Cardiac muscle cell (in vitro differentiated cells and primary cell): ENCODE measurements at regions not wholly inside any gene's neighbourhood (a gene's known extent, or its start where the extent isn't known, plus 50 kb on each side); places are given as distances from the start of the nearest gene placed in this dataset.
A peak's percentile ranks its signal among the peaks of the same experiment; 100 is the strongest.

Experiments
- DNase-seq, 2 donors: peaks; one replicate each; pipeline versions ENCODE4 v3.0.0 to v3.0.0-alpha.2; 2010 to 2017; ENCODE audit warnings: low read depth in 1 of 2, low spot score in 1 of 2
- H3K27ac ChIP-seq: fragments of 200-600 bp; sonication (generic); 2 replicates; pipeline ENCODE4 v1.5.1; 2016
- H3K27me3 ChIP-seq: fragments of 200-600 bp; sonication (generic); 2 replicates; pipeline ENCODE4 v1.6.0; 2016; ENCODE audit warnings: control low read depth
- H3K36me3 ChIP-seq: fragments of 200-600 bp; sonication (generic); 2 replicates; pipeline ENCODE4 v1.5.1; 2016; ENCODE audit warnings: control low read depth
- H3K4me1 ChIP-seq: fragments of 200-600 bp; sonication (generic); 2 replicates; pipeline ENCODE4 v1.8.1; 2017; ENCODE audit warnings: low read depth, mild to moderate bottlenecking, mixed run types
- H3K4me3 ChIP-seq: fragments of 200-600 bp; sonication (generic); 2 replicates; pipeline ENCODE4 v1.5.1; 2016; ENCODE audit warnings: mild to moderate bottlenecking
- H3K9me3 ChIP-seq: fragments of 200-600 bp; sonication (generic); 2 replicates; pipeline ENCODE4 v1.5.1; 2017; ENCODE audit warnings: low read depth, mild to moderate bottlenecking, control low read depth
- CTCF ChIP-seq: IDR thresholded peaks from 2 replicates; pipeline ENCODE4 v1.5.1; 2012; ENCODE audit warnings: low read depth, mild to moderate bottlenecking, low read length

GRCh38 chr3:110806924-110807323 is 264.7 kb upstream of the NECTIN3 start:
- H3K27ac ChIP-seq, result no peak overlapping the region
- H3K4me1 ChIP-seq, result no peaks in the 10 kb centered on the region
- no peak overlapping the region for H3K4me3 ChIP-seq
- TF ChIP-seq CTCF, result no peak
- H3K36me3 ChIP-seq, result no peaks in the 10 kb centered on the region
- H3K9me3 ChIP-seq, result no peaks in the 10 kb centered on the region
- H3K27me3 ChIP-seq, result no peaks in the 10 kb centered on the region
- no peak for DNase-seq

- no peak for DNase-seq
- no peak overlapping the region for H3K27ac ChIP-seq
- no peaks in the 10 kb centered on the region for H3K36me3 ChIP-seq
- H3K27me3 ChIP-seq, result no peaks in the 10 kb centered on the region
- H3K4me1 ChIP-seq, result no peaks in the 10 kb centered on the region
- TF ChIP-seq CTCF, result no peak
- H3K4me3 ChIP-seq, result no peak overlapping the region
- H3K9me3 ChIP-seq, result no peaks in the 10 kb centered on the region
Observed at GRCh38 chr3:110808630-110809029, 263.0 kb upstream of the NECTIN3 start.

GRCh38 chr3:110810356-110810755 is 261.3 kb upstream of the NECTIN3 start:
- Histone ChIP-seq H3K4me1 (peaks cover 5% of the 10 kb centered on the region), H3K27ac (no peak overlapping the region), H3K36me3 (no peaks in the 10 kb centered on the region), H3K27me3 (no peaks in the 10 kb centered on the region), H3K9me3 (no peaks in the 10 kb centered on the region), H3K4me3 (no peak overlapping the region)
- TF ChIP-seq CTCF, result no peak
- peak in 1 of 2 donors; percentile 51 for DNase-seq

- H3K27ac ChIP-seq, result no peak overlapping the region
- no peak overlapping the region for H3K4me3 ChIP-seq
- no peak for TF ChIP-seq CTCF
- DNase-seq, result no peak
- no peaks in the 10 kb centered on the region for H3K9me3 ChIP-seq
- H3K4me1 ChIP-seq, result peaks cover 8% of the 10 kb centered on the region
- no peaks in the 10 kb centered on the region for H3K27me3 ChIP-seq
- H3K36me3 ChIP-seq, result no peaks in the 10 kb centered on the region
Observed at GRCh38 chr3:110811050-110811449, 260.6 kb upstream of the NECTIN3 start.

GRCh38 chr3:110813541-110813940 is 258.1 kb upstream of the NECTIN3 start:
- no peak for DNase-seq
- Histone ChIP-seq H3K4me3 (no peak overlapping the region), H3K4me1 (peaks cover 8% of the 10 kb centered on the region), H3K27ac (no peak overlapping the region), H3K9me3 (no peaks in the 10 kb centered on the region), H3K36me3 (no peaks in the 10 kb centered on the region), H3K27me3 (no peaks in the 10 kb centered on the region)
- no peak for TF ChIP-seq CTCF
